ENCODE measurements at regions not wholly inside any gene's neighbourhood (a gene's known extent, or its start where the extent isn't known, plus 50 kb on each side); places are given as distances from the start of the nearest gene placed in this dataset.

GRCh38 chr18:37900326-37900725, 334.7 kb upstream of the CELF4 start:
- TF ChIP-seq, protein P1, sequence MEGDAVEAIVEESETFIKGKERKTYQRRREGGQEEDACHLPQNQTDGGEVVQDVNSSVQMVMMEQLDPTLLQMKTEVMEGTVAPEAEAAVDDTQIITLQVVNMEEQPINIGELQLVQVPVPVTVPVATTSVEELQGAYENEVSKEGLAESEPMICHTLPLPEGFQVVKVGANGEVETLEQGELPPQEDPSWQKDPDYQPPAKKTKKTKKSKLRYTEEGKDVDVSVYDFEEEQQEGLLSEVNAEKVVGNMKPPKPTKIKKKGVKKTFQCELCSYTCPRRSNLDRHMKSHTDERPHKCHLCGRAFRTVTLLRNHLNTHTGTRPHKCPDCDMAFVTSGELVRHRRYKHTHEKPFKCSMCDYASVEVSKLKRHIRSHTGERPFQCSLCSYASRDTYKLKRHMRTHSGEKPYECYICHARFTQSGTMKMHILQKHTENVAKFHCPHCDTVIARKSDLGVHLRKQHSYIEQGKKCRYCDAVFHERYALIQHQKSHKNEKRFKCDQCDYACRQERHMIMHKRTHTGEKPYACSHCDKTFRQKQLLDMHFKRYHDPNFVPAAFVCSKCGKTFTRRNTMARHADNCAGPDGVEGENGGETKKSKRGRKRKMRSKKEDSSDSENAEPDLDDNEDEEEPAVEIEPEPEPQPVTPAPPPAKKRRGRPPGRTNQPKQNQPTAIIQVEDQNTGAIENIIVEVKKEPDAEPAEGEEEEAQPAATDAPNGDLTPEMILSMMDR (IDR thresholded peaks at IDR 0.05): no peak
- TF ChIP-seq POLR2A (IDR thresholded peaks at IDR 0.05): no peak
